ENCODE measurements at regions not wholly inside any gene's neighbourhood (a gene's known extent, or its start where the extent isn't known, plus 50 kb on each side); places are given as distances from the start of the nearest gene placed in this dataset.

DNA sequence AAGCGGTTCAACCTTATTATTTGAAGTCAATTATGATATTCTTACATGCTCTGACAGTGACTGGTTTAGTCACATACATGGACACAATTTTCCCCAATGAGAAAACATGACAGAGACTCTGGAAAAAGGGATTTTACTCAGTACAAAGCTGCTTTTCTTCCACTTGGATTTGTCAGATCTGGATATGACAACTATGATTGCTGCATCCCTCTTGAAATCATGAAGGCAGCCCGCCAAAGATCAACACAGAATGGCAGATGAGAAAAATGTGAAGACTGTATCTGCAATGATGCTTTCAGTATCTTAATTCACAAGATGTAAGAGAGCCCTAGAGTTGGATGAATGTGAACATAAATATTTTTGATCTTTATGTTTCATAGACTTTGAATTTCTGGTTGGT lies 439.6 kb downstream of the CDH8 start:
- Histone ChIP-seq H3K9me3 (ENCODE audit: control insufficient read depth in 2 of 2, insufficient read depth in 1 of 2, low read depth in 1 of 2, low read length in 1 of 2) (peaks cover 0 to 12% of the 10 kb centered on the region in 2 donors), H3K27me3 (ENCODE audit: control insufficient read depth in 3 of 3, insufficient read depth in 3 of 3, low read length in 3 of 3) (no peaks in the 10 kb centered on the region), H3K36me3 (ENCODE audit: control insufficient read depth in 3 of 3, insufficient read depth in 2 of 3, low read depth in 1 of 3, low read length in 3 of 3) (no peaks in the 10 kb centered on the region), H3K27ac (ENCODE audit: low read depth in 1 of 3, low read length in 2 of 3) (no peak overlapping the region), H3K4me1 (ENCODE audit: control insufficient read depth in 3 of 3, insufficient read depth in 2 of 3, low read depth in 1 of 3, low read length in 2 of 3) (no peaks in the 10 kb centered on the region), H3K4me3 (ENCODE audit: low read depth in 1 of 3, low read length in 3 of 3) (no peak overlapping the region)
- FAIRE-seq (no peak), DNase-seq (no peak)
- WGBS, 3 donors: 69 to 80% (median 74%) methylated on average over 2 of the region's 2 CpGs

DNA sequence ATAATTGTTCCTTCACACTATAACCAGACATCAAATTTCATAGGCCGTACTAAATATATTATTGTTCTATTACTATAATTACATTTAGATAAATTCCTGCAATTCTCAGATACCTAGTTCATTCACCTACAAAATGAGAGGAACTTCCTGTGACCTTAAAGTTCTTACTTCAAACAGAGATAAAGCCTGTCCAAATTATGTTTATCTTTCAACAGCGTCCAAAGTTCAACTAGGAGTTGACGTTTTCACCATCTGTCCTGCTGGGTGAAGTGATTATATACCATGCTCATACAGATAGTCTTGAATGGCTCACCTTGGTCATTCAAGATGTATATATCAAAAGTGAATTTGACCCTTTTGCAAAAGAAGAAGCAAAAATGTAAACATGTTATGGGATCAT lies 440.6 kb downstream of the CDH8 start:
- no peak overlapping the region for H3K4me3 ChIP-seq (ENCODE audit: low read depth in 1 of 3, low read length in 3 of 3)
- DNase-seq (peak; percentile 1 to 26), FAIRE-seq (no peak)
- no peaks in the 10 kb centered on the region for H3K27me3 ChIP-seq (ENCODE audit: control insufficient read depth in 3 of 3, insufficient read depth in 3 of 3, low read length in 3 of 3)
- no peaks in the 10 kb centered on the region for H3K36me3 ChIP-seq (ENCODE audit: control insufficient read depth in 3 of 3, insufficient read depth in 2 of 3, low read depth in 1 of 3, low read length in 3 of 3)
- 12 to 41% (median 36%) methylated on average over 3 of the region's 3 CpGs for WGBS, 3 donors
- H3K9me3 ChIP-seq (ENCODE audit: control insufficient read depth in 2 of 2, insufficient read depth in 1 of 2, low read depth in 1 of 2, low read length in 1 of 2): peaks cover 0 to 12% of the 10 kb centered on the region in 2 donors
- H3K4me1 ChIP-seq (ENCODE audit: control insufficient read depth in 3 of 3, insufficient read depth in 2 of 3, low read depth in 1 of 3, low read length in 2 of 3): no peaks in the 10 kb centered on the region
- H3K27ac ChIP-seq (ENCODE audit: low read depth in 1 of 3, low read length in 2 of 3): no peak overlapping the region

DNA sequence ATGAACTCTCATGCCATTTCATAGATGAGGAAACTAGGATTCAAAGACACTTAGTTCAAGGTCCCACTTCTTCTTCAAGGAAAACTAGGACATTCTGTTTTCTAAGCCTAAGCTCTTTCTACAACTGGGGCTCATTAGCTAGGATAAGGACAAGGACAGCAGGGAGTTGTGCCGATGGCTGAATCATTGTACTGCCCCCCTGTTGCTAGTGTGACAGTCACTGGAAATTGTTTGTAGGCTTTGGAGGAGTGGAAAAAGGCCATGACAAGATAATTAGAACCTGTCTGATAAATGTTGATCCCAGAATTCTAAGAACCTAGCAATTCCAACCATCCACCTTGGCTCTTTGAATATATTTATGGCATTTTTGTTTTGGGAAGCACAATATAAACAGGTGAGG lies 445.7 kb downstream of the CDH8 start:
- H3K36me3 ChIP-seq (ENCODE audit: control insufficient read depth in 3 of 3, insufficient read depth in 2 of 3, low read depth in 1 of 3, low read length in 3 of 3): no peaks in the 10 kb centered on the region
- DNase-seq (no peak), FAIRE-seq (no peak)
- no peak overlapping the region for H3K4me3 ChIP-seq (ENCODE audit: low read depth in 1 of 3, low read length in 3 of 3)
- H3K4me1 ChIP-seq (ENCODE audit: control insufficient read depth in 3 of 3, insufficient read depth in 2 of 3, low read depth in 1 of 3, low read length in 2 of 3): no peaks in the 10 kb centered on the region
- no peak overlapping the region for H3K27ac ChIP-seq (ENCODE audit: low read depth in 1 of 3, low read length in 2 of 3)
- 79 to 93% (median 84%) methylated on average over 1 of the region's 1 CpG for WGBS, 3 donors
- H3K27me3 ChIP-seq (ENCODE audit: control insufficient read depth in 3 of 3, insufficient read depth in 3 of 3, low read length in 3 of 3): no peaks in the 10 kb centered on the region
- peaks cover 0 to 12% of the 10 kb centered on the region in 2 donors for H3K9me3 ChIP-seq (ENCODE audit: control insufficient read depth in 2 of 2, insufficient read depth in 1 of 2, low read depth in 1 of 2, low read length in 1 of 2)

DNA sequence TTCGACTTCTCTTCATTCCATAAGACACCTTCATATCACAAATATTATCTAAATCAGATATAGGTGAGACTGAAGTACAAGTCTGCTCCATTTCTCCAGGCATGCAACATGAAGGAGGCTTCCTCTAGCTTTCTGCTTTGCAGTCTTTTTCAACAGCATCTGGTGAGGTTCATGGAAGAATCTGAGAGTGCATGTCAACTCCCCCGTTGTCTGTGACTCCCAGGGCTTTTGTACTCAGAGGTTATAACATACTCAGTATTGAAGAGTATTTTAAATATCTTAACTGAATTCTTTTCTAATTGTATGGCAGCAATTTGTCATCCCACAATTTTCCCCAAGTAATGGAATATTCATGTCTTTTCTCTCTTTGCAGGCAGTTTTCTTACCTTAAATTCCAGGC lies 448.7 kb downstream of the CDH8 start:
- DNase-seq (no peak), FAIRE-seq (no peak)
- WGBS, 3 donors: 60 to 78% (median 70%) methylated on average over 2 of the region's 2 CpGs
- no peaks in the 10 kb centered on the region for H3K36me3 ChIP-seq (ENCODE audit: control insufficient read depth in 3 of 3, insufficient read depth in 2 of 3, low read depth in 1 of 3, low read length in 3 of 3)
- H3K27ac ChIP-seq (ENCODE audit: low read depth in 1 of 3, low read length in 2 of 3): no peak overlapping the region
- H3K4me1 ChIP-seq (ENCODE audit: control insufficient read depth in 3 of 3, insufficient read depth in 2 of 3, low read depth in 1 of 3, low read length in 2 of 3): no peaks in the 10 kb centered on the region
- no peak overlapping the region for H3K4me3 ChIP-seq (ENCODE audit: low read depth in 1 of 3, low read length in 3 of 3)
- H3K27me3 ChIP-seq (ENCODE audit: control insufficient read depth in 3 of 3, insufficient read depth in 3 of 3, low read length in 3 of 3): no peaks in the 10 kb centered on the region
- H3K9me3 ChIP-seq (ENCODE audit: control insufficient read depth in 2 of 2, insufficient read depth in 1 of 2, low read depth in 1 of 2, low read length in 1 of 2): peaks cover 0 to 2% of the 10 kb centered on the region in 2 donors

DNA sequence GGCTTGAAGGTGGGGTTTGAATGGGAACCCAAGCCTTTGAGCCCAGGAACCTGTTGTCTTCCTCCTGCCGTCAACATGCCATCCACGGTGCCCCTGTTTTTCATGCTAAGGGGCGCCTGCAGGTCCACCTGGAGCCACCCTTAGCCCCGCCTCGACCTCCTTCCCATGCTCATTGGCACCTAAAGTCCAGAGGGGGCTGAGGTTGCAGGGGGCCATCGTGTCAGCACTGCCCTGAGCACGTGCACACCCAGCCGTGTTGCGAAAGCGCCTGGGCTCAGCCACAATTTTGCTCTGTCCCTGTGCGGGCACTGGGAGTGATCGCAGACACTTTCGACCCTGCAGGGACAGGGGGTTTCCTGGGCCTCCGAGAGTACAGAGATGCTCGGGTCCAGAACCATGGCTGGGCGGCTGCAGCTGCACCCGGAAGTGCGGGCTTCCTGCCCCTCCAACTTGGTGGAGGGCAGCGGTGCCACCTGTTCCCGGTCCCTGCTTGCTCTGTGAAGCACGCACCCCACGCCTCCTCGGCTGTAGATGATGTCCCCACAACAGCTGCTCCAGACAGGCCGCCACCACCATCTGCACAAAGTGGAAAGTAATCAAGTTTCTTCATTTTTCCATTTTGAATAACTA lies 454.7 kb downstream of the CDH8 start:
- 88 to 91% (median 88%) methylated on average over 24 of the region's 24 CpGs for WGBS, 3 donors
- H3K4me1 ChIP-seq (ENCODE audit: control insufficient read depth in 3 of 3, insufficient read depth in 2 of 3, low read depth in 1 of 3, low read length in 2 of 3): no peaks in the 10 kb centered on the region
- DNase-seq (no peak), FAIRE-seq (no peak)
- no peaks in the 10 kb centered on the region for H3K9me3 ChIP-seq (ENCODE audit: control insufficient read depth in 2 of 2, insufficient read depth in 1 of 2, low read depth in 1 of 2, low read length in 1 of 2)
- no peak overlapping the region for H3K27ac ChIP-seq (ENCODE audit: low read depth in 1 of 3, low read length in 2 of 3)
- no peaks in the 10 kb centered on the region for H3K27me3 ChIP-seq (ENCODE audit: control insufficient read depth in 3 of 3, insufficient read depth in 3 of 3, low read length in 3 of 3)
- H3K4me3 ChIP-seq (ENCODE audit: low read depth in 1 of 3, low read length in 3 of 3): no peak overlapping the region
- no peaks in the 10 kb centered on the region for H3K36me3 ChIP-seq (ENCODE audit: control insufficient read depth in 3 of 3, insufficient read depth in 2 of 3, low read depth in 1 of 3, low read length in 3 of 3)

DNA sequence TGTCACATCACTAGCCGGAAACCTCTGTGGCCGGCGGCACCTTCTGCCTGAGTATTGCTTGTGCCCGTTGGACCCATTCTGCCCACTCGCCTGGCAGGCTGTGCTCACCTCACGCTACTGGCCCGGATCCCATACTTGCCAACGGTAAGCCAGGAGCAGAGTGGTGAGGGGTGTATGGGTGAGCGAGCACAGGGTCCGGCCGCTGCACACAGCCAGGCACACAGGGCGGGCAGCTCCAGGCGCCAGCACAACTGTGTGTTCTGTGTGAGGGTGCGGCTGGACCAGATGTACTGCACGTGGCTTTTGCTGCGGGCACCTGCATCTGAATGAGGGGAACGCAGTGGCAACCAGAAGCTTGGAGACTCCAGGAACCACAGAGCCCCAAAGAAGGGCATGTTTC lies 455.7 kb downstream of the CDH8 start:
- FAIRE-seq: no peak
- H3K9me3 ChIP-seq (ENCODE audit: control insufficient read depth in 2 of 2, insufficient read depth in 1 of 2, low read depth in 1 of 2, low read length in 1 of 2): no peaks in the 10 kb centered on the region
- H3K4me1 ChIP-seq (ENCODE audit: control insufficient read depth in 3 of 3, insufficient read depth in 2 of 3, low read depth in 1 of 3, low read length in 2 of 3): no peaks in the 10 kb centered on the region
- H3K27ac ChIP-seq (ENCODE audit: low read depth in 1 of 3, low read length in 2 of 3): no peak overlapping the region
- no peak for DNase-seq
- 94 to 96% (median 94%) methylated on average over 17 of the region's 17 CpGs for WGBS, 3 donors
- H3K27me3 ChIP-seq (ENCODE audit: control insufficient read depth in 3 of 3, insufficient read depth in 3 of 3, low read length in 3 of 3): no peaks in the 10 kb centered on the region
- no peaks in the 10 kb centered on the region for H3K36me3 ChIP-seq (ENCODE audit: control insufficient read depth in 3 of 3, insufficient read depth in 2 of 3, low read depth in 1 of 3, low read length in 3 of 3)
- H3K4me3 ChIP-seq (ENCODE audit: low read depth in 1 of 3, low read length in 3 of 3): no peak overlapping the region

DNA sequence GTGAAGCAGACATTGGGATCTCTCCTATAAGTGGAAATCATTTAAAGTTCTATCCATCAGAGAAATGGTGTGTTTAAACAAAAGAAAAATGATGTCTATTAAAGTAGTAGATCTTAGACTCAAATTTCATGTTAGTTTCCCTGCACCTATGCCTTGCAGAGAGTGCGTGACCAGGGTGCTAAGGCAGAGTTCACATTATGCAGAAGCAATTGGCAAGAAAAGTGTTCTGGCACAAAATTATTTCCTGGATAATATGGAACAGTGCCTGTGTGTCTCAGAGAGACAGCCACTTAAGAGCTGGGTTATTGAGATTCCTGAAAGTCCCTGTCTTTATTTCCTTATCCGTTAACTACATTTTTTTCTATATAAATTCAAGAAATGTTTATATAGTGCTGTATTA lies 457.0 kb downstream of the CDH8 start:
- FAIRE-seq (no peak), DNase-seq (no peak)

DNA sequence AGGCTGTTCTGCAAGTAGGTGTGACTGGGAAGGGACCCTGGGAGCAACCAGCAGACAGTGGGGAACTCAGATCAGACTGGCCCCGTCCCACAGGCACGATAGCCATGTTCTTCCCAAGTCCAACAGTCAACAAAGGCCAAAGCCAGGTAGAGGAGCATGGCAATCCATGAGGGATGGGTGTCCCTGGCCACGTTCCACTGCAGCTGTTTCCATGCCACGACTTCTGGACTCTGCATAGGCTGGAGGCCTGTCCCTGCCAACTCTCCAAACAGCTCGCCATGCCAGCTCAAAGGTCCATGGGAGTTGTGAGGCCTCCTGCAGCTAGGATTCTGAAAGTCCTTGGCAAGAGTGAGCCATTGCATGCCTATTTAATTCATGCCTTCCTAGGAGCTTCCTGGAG lies 459.8 kb downstream of the CDH8 start:
- H3K27ac ChIP-seq (ENCODE audit: low read depth in 1 of 3, low read length in 2 of 3): no peak overlapping the region
- WGBS, 3 donors: 57 to 79% (median 59%) methylated on average over 5 of the region's 5 CpGs
- DNase-seq: no peak
- no peaks in the 10 kb centered on the region for H3K4me1 ChIP-seq (ENCODE audit: control insufficient read depth in 3 of 3, insufficient read depth in 2 of 3, low read depth in 1 of 3, low read length in 2 of 3)
- H3K4me3 ChIP-seq (ENCODE audit: low read depth in 1 of 3, low read length in 3 of 3): no peak overlapping the region
- H3K9me3 ChIP-seq (ENCODE audit: control insufficient read depth in 2 of 2, insufficient read depth in 1 of 2, low read depth in 1 of 2, low read length in 1 of 2): no peaks in the 10 kb centered on the region
- no peaks in the 10 kb centered on the region for H3K36me3 ChIP-seq (ENCODE audit: control insufficient read depth in 3 of 3, insufficient read depth in 2 of 3, low read depth in 1 of 3, low read length in 3 of 3)
- no peaks in the 10 kb centered on the region for H3K27me3 ChIP-seq (ENCODE audit: control insufficient read depth in 3 of 3, insufficient read depth in 3 of 3, low read length in 3 of 3)
- no peak for FAIRE-seq

More for the DNA sequence above, 457.0 kb downstream of the CDH8 start:
- WGBS, 3 donors: 66 to 79% (median 75%) methylated on average over 2 of the region's 2 CpGs
- Histone ChIP-seq H3K9me3 (ENCODE audit: control insufficient read depth in 2 of 2, insufficient read depth in 1 of 2, low read depth in 1 of 2, low read length in 1 of 2) (no peaks in the 10 kb centered on the region), H3K4me1 (ENCODE audit: control insufficient read depth in 3 of 3, insufficient read depth in 2 of 3, low read depth in 1 of 3, low read length in 2 of 3) (no peaks in the 10 kb centered on the region), H3K27ac (ENCODE audit: low read depth in 1 of 3, low read length in 2 of 3) (no peak overlapping the region), H3K27me3 (ENCODE audit: control insufficient read depth in 3 of 3, insufficient read depth in 3 of 3, low read length in 3 of 3) (no peaks in the 10 kb centered on the region), H3K4me3 (ENCODE audit: low read depth in 1 of 3, low read length in 3 of 3) (no peak overlapping the region), H3K36me3 (ENCODE audit: control insufficient read depth in 3 of 3, insufficient read depth in 2 of 3, low read depth in 1 of 3, low read length in 3 of 3) (no peaks in the 10 kb centered on the region)

DNA sequence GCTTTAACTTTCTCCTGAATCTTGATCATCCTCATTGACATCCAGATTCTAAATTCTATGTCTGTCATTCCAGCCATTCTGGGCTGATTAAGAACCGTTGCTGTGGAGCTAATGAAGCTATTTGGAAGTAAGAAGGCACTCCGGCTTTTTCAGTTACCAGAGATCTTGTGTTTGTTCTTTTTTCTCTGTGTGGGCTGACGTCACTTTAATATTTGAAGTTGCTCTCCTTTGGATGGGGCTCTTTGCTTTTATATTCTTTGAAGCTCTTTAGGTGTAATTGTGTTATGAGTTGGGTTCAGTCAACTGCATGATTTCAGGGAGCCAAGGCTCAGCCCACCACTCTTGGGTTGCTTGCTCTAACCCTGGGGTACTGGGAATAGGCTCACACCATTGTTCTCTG lies 460.6 kb downstream of the CDH8 start:
- DNase-seq: no peak
- 64 to 81% (median 68%) methylated on average over 3 of the region's 3 CpGs for WGBS, 3 donors
- FAIRE-seq: no peak
- Histone ChIP-seq H3K4me1 (ENCODE audit: control insufficient read depth in 3 of 3, insufficient read depth in 2 of 3, low read depth in 1 of 3, low read length in 2 of 3) (no peaks in the 10 kb centered on the region), H3K36me3 (ENCODE audit: control insufficient read depth in 3 of 3, insufficient read depth in 2 of 3, low read depth in 1 of 3, low read length in 3 of 3) (no peaks in the 10 kb centered on the region), H3K4me3 (ENCODE audit: low read depth in 1 of 3, low read length in 3 of 3) (no peak overlapping the region), H3K27me3 (ENCODE audit: control insufficient read depth in 3 of 3, insufficient read depth in 3 of 3, low read length in 3 of 3) (no peaks in the 10 kb centered on the region), H3K9me3 (ENCODE audit: control insufficient read depth in 2 of 2, insufficient read depth in 1 of 2, low read depth in 1 of 2, low read length in 1 of 2) (no peaks in the 10 kb centered on the region), H3K27ac (ENCODE audit: low read depth in 1 of 3, low read length in 2 of 3) (no peak overlapping the region)

Data from small intestine (tissue), 7 donors.